ENCODE measurements at regions not wholly inside any gene's neighbourhood (a gene's known extent, or its start where the extent isn't known, plus 50 kb on each side); places are given as distances from the start of the nearest gene placed in this dataset.
A peak's percentile ranks its signal among the peaks of the same experiment; 100 is the strongest.

GRCh38 chr18:2302628-2303516, 268.4 kb downstream of the METTL4 start:
- no peak for TF ChIP-seq JUND (IDR thresholded peaks at IDR 0.05; ENCODE audit: low read depth)
- in situ Hi-C loops (cut with HindIII; ENCODE audit: low pct_unique_long_range_greater_than_20kb, low sequenced_read_pairs), result no loop called here
- DNase-seq (ENCODE audit: low read depth in 1 of 2, low spot score in 1 of 2), result peak in 1 of 2 experiments; percentile 26

GRCh38 chr18:2303517-2304238, 267.6 kb downstream of the METTL4 start:
- DNase-seq (ENCODE audit: low read depth in 1 of 2, low spot score in 1 of 2), result no peak
- in situ Hi-C loops (cut with HindIII; ENCODE audit: low pct_unique_long_range_greater_than_20kb, low sequenced_read_pairs), result no loop called here
- TF ChIP-seq JUND (IDR thresholded peaks at IDR 0.05; ENCODE audit: low read depth), result no peak

GRCh38 chr18:2304378-2305175, 266.7 kb downstream of the METTL4 start:
- no peak for TF ChIP-seq JUND (IDR thresholded peaks at IDR 0.05; ENCODE audit: low read depth)
- DNase-seq (ENCODE audit: low read depth in 1 of 2, low spot score in 1 of 2), result peak in 1 of 2 experiments; percentile 59
- in situ Hi-C loops (cut with HindIII; ENCODE audit: low pct_unique_long_range_greater_than_20kb, low sequenced_read_pairs), result no loop called here

GRCh38 chr18:2306606-2307005, 264.7 kb downstream of the METTL4 start:
- no peak for TF ChIP-seq JUND (IDR thresholded peaks at IDR 0.05; ENCODE audit: low read depth)
- in situ Hi-C loops (cut with HindIII; ENCODE audit: low pct_unique_long_range_greater_than_20kb, low sequenced_read_pairs), result no loop called here
- DNase-seq (ENCODE audit: low read depth in 1 of 2, low spot score in 1 of 2), result no peak

- DNase-seq (ENCODE audit: low read depth in 1 of 2, low spot score in 1 of 2), result no peak
- in situ Hi-C loops (cut with HindIII; ENCODE audit: low pct_unique_long_range_greater_than_20kb, low sequenced_read_pairs), result no loop called here
- no peak for TF ChIP-seq JUND (IDR thresholded peaks at IDR 0.05; ENCODE audit: low read depth)
These were observed 260.4 kb downstream of the METTL4 start for GRCh38 chr18:2310886-2311285.

- DNase-seq (ENCODE audit: low read depth in 1 of 2, low spot score in 1 of 2), result no peak
- no peak for TF ChIP-seq JUND (IDR thresholded peaks at IDR 0.05; ENCODE audit: low read depth)
- in situ Hi-C loops (cut with HindIII; ENCODE audit: low pct_unique_long_range_greater_than_20kb, low sequenced_read_pairs), result no loop called here
These were observed 258.9 kb downstream of the METTL4 start for GRCh38 chr18:2312440-2312839.

GRCh38 chr18:2313332-2313731, 258.0 kb downstream of the METTL4 start:
- DNase-seq (ENCODE audit: low read depth in 1 of 2, low spot score in 1 of 2), result no peak
- in situ Hi-C loops (cut with HindIII; ENCODE audit: low pct_unique_long_range_greater_than_20kb, low sequenced_read_pairs), result no loop called here
- no peak for TF ChIP-seq JUND (IDR thresholded peaks at IDR 0.05; ENCODE audit: low read depth)

GRCh38 chr18:2316082-2316750, 255.1 kb downstream of the METTL4 start:
- in situ Hi-C loops (cut with HindIII; ENCODE audit: low pct_unique_long_range_greater_than_20kb, low sequenced_read_pairs), result no loop called here
- no peak for DNase-seq (ENCODE audit: low read depth in 1 of 2, low spot score in 1 of 2)
- TF ChIP-seq JUND (IDR thresholded peaks at IDR 0.05; ENCODE audit: low read depth), result no peak

- in situ Hi-C loops (cut with HindIII; ENCODE audit: low pct_unique_long_range_greater_than_20kb, low sequenced_read_pairs), result no loop called here
- no peak for TF ChIP-seq JUND (IDR thresholded peaks at IDR 0.05; ENCODE audit: low read depth)
- no peak for DNase-seq (ENCODE audit: low read depth in 1 of 2, low spot score in 1 of 2)
These were observed 254.3 kb downstream of the METTL4 start for GRCh38 chr18:2316751-2317696.

- DNase-seq (ENCODE audit: low read depth in 1 of 2, low spot score in 1 of 2), result no peak
- in situ Hi-C loops (cut with HindIII; ENCODE audit: low pct_unique_long_range_greater_than_20kb, low sequenced_read_pairs), result no loop called here
- no peak for TF ChIP-seq JUND (IDR thresholded peaks at IDR 0.05; ENCODE audit: low read depth)
These were observed 246.8 kb downstream of the METTL4 start for GRCh38 chr18:2324459-2324858.

- TF ChIP-seq JUND (IDR thresholded peaks at IDR 0.05; ENCODE audit: low read depth), result no peak
- in situ Hi-C loops (cut with HindIII; ENCODE audit: low pct_unique_long_range_greater_than_20kb, low sequenced_read_pairs), result no loop called here
- no peak for DNase-seq (ENCODE audit: low read depth in 1 of 2, low spot score in 1 of 2)
These were observed 245.9 kb downstream of the METTL4 start for GRCh38 chr18:2325308-2325849.
